ENCODE measurements at regions not wholly inside any gene's neighbourhood (a gene's known extent, or its start where the extent isn't known, plus 50 kb on each side); places are given as distances from the start of the nearest gene placed in this dataset.

- DNase-seq (ENCODE audit: insufficient read length, low spot score) (no peak), FAIRE-seq (no peak)
These were observed 187.2 kb downstream of the TOMM20 start for GRCh38 chr1:234941321-234942011.

GRCh38 chr1:234940841-234941240 lies 187.8 kb downstream of the TOMM20 start:
- FAIRE-seq: no peak

GRCh38 chr1:234938924-234939323 lies 189.7 kb downstream of the TOMM20 start:
- DNase-seq (ENCODE audit: insufficient read length, low spot score) (no peak), FAIRE-seq (no peak)

More at GRCh38 chr1:234940841-234941240, 187.8 kb downstream of the TOMM20 start:
- no peak for DNase-seq (ENCODE audit: insufficient read length, low spot score)

GRCh38 chr1:234938135-234938534 lies 190.5 kb downstream of the TOMM20 start:
- DNase-seq (ENCODE audit: insufficient read length, low spot score): no peak
- FAIRE-seq: no peak

- FAIRE-seq: no peak
- DNase-seq (ENCODE audit: insufficient read length, low spot score): no peak
These were observed 191.8 kb downstream of the TOMM20 start for GRCh38 chr1:234936612-234937389.

- no peak for FAIRE-seq
- DNase-seq (ENCODE audit: insufficient read length, low spot score): no peak
These were observed 194.0 kb downstream of the TOMM20 start for GRCh38 chr1:234934611-234935033.

- FAIRE-seq: no peak
- no peak for DNase-seq (ENCODE audit: insufficient read length, low spot score)
These were observed 195.2 kb downstream of the TOMM20 start for GRCh38 chr1:234933475-234933874.

- FAIRE-seq (no peak), DNase-seq (ENCODE audit: insufficient read length, low spot score) (no peak)
These were observed 195.9 kb downstream of the TOMM20 start for GRCh38 chr1:234932511-234933430.

GRCh38 chr1:234932106-234932505 lies 196.5 kb downstream of the TOMM20 start:
- no peak for FAIRE-seq
- DNase-seq (ENCODE audit: insufficient read length, low spot score): no peak

GRCh38 chr1:234931404-234931973 lies 197.1 kb downstream of the TOMM20 start:
- no peak for DNase-seq (ENCODE audit: insufficient read length, low spot score)
- no peak for FAIRE-seq

- FAIRE-seq: no peak
- no peak for DNase-seq (ENCODE audit: insufficient read length, low spot score)
These were observed 199.3 kb downstream of the TOMM20 start for GRCh38 chr1:234929369-234929768.

GRCh38 chr1:234928642-234929041 lies 200.0 kb downstream of the TOMM20 start:
- DNase-seq (ENCODE audit: insufficient read length, low spot score) (no peak), FAIRE-seq (no peak)

- DNase-seq (ENCODE audit: insufficient read length, low spot score) (no peak), FAIRE-seq (no peak)
These were observed 200.5 kb downstream of the TOMM20 start for GRCh38 chr1:234927971-234928640.

- no peak for FAIRE-seq
- no peak for DNase-seq (ENCODE audit: insufficient read length, low spot score)
These were observed 201.2 kb downstream of the TOMM20 start for GRCh38 chr1:234927312-234927970.

- no peak for FAIRE-seq
- DNase-seq (ENCODE audit: insufficient read length, low spot score): no peak
These were observed 201.9 kb downstream of the TOMM20 start for GRCh38 chr1:234926559-234927311.

GRCh38 chr1:234926264-234926558 lies 202.4 kb downstream of the TOMM20 start:
- no peak for FAIRE-seq
- DNase-seq (ENCODE audit: insufficient read length, low spot score): no peak

- peak; percentile 54 for FAIRE-seq
- DNase-seq (ENCODE audit: insufficient read length, low spot score): peak; percentile 88
These were observed 203.0 kb downstream of the TOMM20 start for GRCh38 chr1:234925440-234926263.

Data from HTR-8/SVneo (cell line).